ENCODE measurements at regions not wholly inside any gene's neighbourhood (a gene's known extent, or its start where the extent isn't known, plus 50 kb on each side); places are given as distances from the start of the nearest gene placed in this dataset.
"Not testable (repeated sequence)": the region's sequence is repeated elsewhere in the genome, so short reads cannot be mapped to it uniquely, and the experiment has no call there.

DNA sequence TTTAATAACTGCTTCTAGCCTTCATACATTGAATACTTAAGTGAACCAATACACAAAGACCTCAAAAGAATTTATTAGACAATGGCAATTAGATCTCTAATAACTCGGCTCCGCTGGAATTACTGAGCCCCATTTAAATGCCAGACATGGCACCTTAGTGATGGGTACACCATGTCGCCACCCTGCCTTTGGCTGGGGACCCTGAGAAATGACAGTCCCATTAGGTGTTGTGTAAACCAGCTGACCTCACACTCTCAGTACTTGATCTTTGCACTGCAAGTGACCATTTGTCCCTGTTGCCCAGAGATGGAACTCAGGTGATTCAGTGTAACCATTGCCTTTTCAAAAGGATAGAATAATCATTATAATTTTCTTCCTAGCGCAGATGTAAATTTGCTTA is 144.6 kb upstream of the SMARCAD1 start:
- H3K9me3 ChIP-seq, result no peaks in the 10 kb centered on the region
- no peak overlapping the region for H3K27ac ChIP-seq
- no peaks in the 10 kb centered on the region for H3K4me1 ChIP-seq
- no peak for TF ChIP-seq CTCF (IDR thresholded peaks at IDR 0.05)
- ATAC-seq (no peak), DNase-seq (no peak)
- no peak overlapping the region for H3K4me3 ChIP-seq
- intact Hi-C loops (cut with DNase I), result no loop called here
- no peaks in the 10 kb centered on the region for H3K36me3 ChIP-seq
- no peaks in the 10 kb centered on the region for H3K27me3 ChIP-seq

GRCh38 chr4:94068753-94069719 is 138.6 kb upstream of the SMARCAD1 start:
- Histone ChIP-seq H3K36me3 (no peaks in the 10 kb centered on the region), H3K27ac (no peak overlapping the region), H3K9me3 (no peaks in the 10 kb centered on the region), H3K4me1 (no peaks in the 10 kb centered on the region), H3K4me3 (no peak overlapping the region), H3K27me3 (no peaks in the 10 kb centered on the region)
- ATAC-seq (no peak), DNase-seq (no peak)
- no peak for TF ChIP-seq CTCF (IDR thresholded peaks at IDR 0.05)
- intact Hi-C loops (cut with DNase I), result no loop called here

- Histone ChIP-seq H3K4me1 (no peaks in the 10 kb centered on the region), H3K27me3 (no peaks in the 10 kb centered on the region), H3K27ac (no peak overlapping the region), H3K4me3 (no peak overlapping the region), H3K36me3 (no peaks in the 10 kb centered on the region), H3K9me3 (no peaks in the 10 kb centered on the region)
- ATAC-seq (no peak), DNase-seq (no peak)
- intact Hi-C loops (cut with DNase I), result no loop called here
- no peak for TF ChIP-seq CTCF (IDR thresholded peaks at IDR 0.05)
Observed at GRCh38 chr4:94076498-94076897, 131.2 kb upstream of the SMARCAD1 start.

- intact Hi-C loops (cut with DNase I), result no loop called here
- no peak for ATAC-seq
- no peak for TF ChIP-seq CTCF (IDR thresholded peaks at IDR 0.05)
Observed at GRCh38 chr4:94084155-94084554, 123.5 kb upstream of the SMARCAD1 start.

GRCh38 chr4:94099141-94099540 is 108.5 kb upstream of the SMARCAD1 start:
- DNase-seq; H3K4me1 ChIP-seq; H3K36me3 ChIP-seq; H3K9me3 ChIP-seq; ATAC-seq; H3K4me3 ChIP-seq; H3K27ac ChIP-seq; H3K27me3 ChIP-seq; intact Hi-C loops (cut with DNase I): not testable (repeated sequence)

More at GRCh38 chr4:94084155-94084554, 123.5 kb upstream of the SMARCAD1 start:
- no peak overlapping the region for H3K27ac ChIP-seq
- DNase-seq, result no peak
- no peaks in the 10 kb centered on the region for H3K9me3 ChIP-seq
- no peaks in the 10 kb centered on the region for H3K27me3 ChIP-seq
- H3K4me3 ChIP-seq, result no peak overlapping the region
- no peaks in the 10 kb centered on the region for H3K4me1 ChIP-seq
- no peaks in the 10 kb centered on the region for H3K36me3 ChIP-seq

DNA sequence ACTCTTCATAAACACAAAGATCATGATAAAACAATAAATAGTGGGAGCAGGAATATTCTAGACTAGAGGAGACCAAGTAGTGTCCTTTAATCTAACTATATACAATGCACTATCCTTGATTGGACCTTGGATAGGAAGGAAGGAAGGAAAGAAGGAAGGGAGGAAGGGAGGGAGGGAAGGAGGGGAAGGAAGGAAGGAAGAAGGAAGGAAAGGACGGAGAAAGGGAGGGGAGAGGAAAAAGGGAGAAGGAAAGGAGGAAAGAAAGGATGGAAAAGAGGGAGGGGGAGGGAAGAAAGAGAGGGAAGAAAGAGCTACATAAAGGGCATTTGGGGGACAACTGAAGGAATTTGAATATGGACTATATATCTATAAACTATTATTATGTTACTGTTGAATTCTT is 95.0 kb upstream of the SMARCAD1 start:
- Histone ChIP-seq H3K36me3 (no peaks in the 10 kb centered on the region), H3K9me3 (no peaks in the 10 kb centered on the region), H3K27me3 (no peaks in the 10 kb centered on the region), H3K27ac (no peak overlapping the region), H3K4me3 (no peak overlapping the region), H3K4me1 (no peaks in the 10 kb centered on the region)
- TF ChIP-seq CTCF (IDR thresholded peaks at IDR 0.05), result no peak
- intact Hi-C loops (cut with DNase I), result no loop called here
- DNase-seq (no peak), ATAC-seq (no peak)
